Left lung (tissue), 4 donors: ENCODE measurements at regions not wholly inside any gene's neighbourhood (a gene's known extent, or its start where the extent isn't known, plus 50 kb on each side); places are given as distances from the start of the nearest gene placed in this dataset.
"Not testable (repeated sequence)": the region's sequence is repeated elsewhere in the genome, so short reads cannot be mapped to it uniquely, and the experiment has no call there.

Experiments used
- ATAC-seq: fragments of 200-7000 bp; cut with Tn5 transposase; one replicate; pipeline ENCODE4 v1.9.1; 2020; ENCODE audit warnings: moderate library complexity
- DNase-seq, 4 donors: peaks; one replicate each; pipeline ENCODE4 v3.0.0-alpha.2; 2013 to 2020
- H3K27ac ChIP-seq, 2 donors: fragments of 200-600 bp; sonication (generic) in 1 of 2; one replicate each; pipeline versions ENCODE4 v1.5.0 to v1.8.0; 2020 to 2021
- H3K27me3 ChIP-seq, 2 donors: fragments of 200-600 bp; sonication (generic) in 1 of 2; one replicate each; pipeline versions ENCODE4 v1.5.0 to v1.8.0; 2020 to 2021
- H3K36me3 ChIP-seq, 2 donors: fragments of 200-600 bp; sonication (generic) in 1 of 2; one replicate each; pipeline versions ENCODE4 v1.5.0 to v1.8.0; 2020 to 2021
- H3K4me1 ChIP-seq, 2 donors: fragments of 200-600 bp; one replicate each; pipeline ENCODE4 v1.8.0; 2021
- H3K4me3 ChIP-seq, 2 donors: fragments of 200-600 bp; sonication (generic) in 1 of 2; one replicate each; pipeline versions ENCODE4 v1.5.0 to v1.8.0; 2020 to 2021; ENCODE audit warnings: mild to moderate bottlenecking in 1 of 2
- H3K9me3 ChIP-seq, 2 donors: fragments of 200-600 bp; sonication (generic) in 1 of 2; one replicate each; pipeline versions ENCODE4 v1.5.0 to v1.8.0; 2020 to 2021
- CTCF ChIP-seq, 2 donors: fragments of 200-600 bp; sonication (generic) in 1 of 2; IDR thresholded peaks; one replicate each; pipeline versions ENCODE4 v1.5.0 to v1.8.0; 2021; ENCODE audit warnings: antibody characterized with exemption in 2 of 2
- intact Hi-C, 2 donors: fragments of 100-400 bp; cut with DNase I; formaldehyde crosslinking; loops; one replicate each; pipeline versions ENCODE4 v1.11.2 to v1.14.2; 2022
- donor health status: DM: no; HTN: yes; CAD: no.
- donor health status: DM: no; HTN: no; CAD: no.

DNA sequence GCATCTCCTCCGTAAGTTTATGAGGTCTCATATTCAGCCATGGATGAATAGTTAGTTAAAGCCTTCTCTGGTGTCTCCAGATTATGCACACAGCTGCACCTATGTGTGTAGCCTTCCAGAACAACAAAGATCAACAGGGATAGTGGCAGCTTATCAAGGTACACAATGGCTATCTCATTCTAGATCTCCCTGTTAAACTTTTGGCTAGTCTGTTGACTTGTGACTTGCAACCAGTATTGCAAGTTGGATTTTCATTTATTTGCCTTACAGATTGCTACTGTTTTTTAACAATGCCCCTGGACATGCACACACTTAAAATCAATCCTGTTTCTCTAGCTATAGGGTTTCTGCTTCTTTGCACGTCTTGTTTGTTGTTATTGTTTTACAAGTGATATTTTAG, 363.2 kb downstream of the OMA1 start:
- H3K27me3 ChIP-seq = no peaks in the 10 kb centered on the region
- intact Hi-C loops = no loop called here
- no peak overlapping the region for H3K27ac ChIP-seq
- no peak for ATAC-seq
- no peak for TF ChIP-seq CTCF (IDR thresholded peaks at IDR 0.05)
- DNase-seq = no peak
- no peak overlapping the region for H3K4me3 ChIP-seq
- H3K9me3 ChIP-seq = peaks cover 0 to 2% of the 10 kb centered on the region in 2 donors
- H3K4me1 ChIP-seq = no peaks in the 10 kb centered on the region
- no peaks in the 10 kb centered on the region for H3K36me3 ChIP-seq

GRCh38 chr1:58180537-58180936, 366.0 kb downstream of the OMA1 start:
- no peak overlapping the region for H3K27ac ChIP-seq
- H3K4me3 ChIP-seq = no peak overlapping the region
- no peaks in the 10 kb centered on the region for H3K36me3 ChIP-seq
- no peak for TF ChIP-seq CTCF (IDR thresholded peaks at IDR 0.05)
- no peak for DNase-seq
- intact Hi-C loops = no loop called here
- H3K27me3 ChIP-seq = no peaks in the 10 kb centered on the region
- H3K9me3 ChIP-seq = peaks cover 0 to 2% of the 10 kb centered on the region in 2 donors
- H3K4me1 ChIP-seq = no peaks in the 10 kb centered on the region
- ATAC-seq = no peak

- intact Hi-C loops, ATAC-seq: not testable (repeated sequence)
These were observed 377.4 kb downstream of the OMA1 start for GRCh38 chr1:58169160-58169559.

DNA sequence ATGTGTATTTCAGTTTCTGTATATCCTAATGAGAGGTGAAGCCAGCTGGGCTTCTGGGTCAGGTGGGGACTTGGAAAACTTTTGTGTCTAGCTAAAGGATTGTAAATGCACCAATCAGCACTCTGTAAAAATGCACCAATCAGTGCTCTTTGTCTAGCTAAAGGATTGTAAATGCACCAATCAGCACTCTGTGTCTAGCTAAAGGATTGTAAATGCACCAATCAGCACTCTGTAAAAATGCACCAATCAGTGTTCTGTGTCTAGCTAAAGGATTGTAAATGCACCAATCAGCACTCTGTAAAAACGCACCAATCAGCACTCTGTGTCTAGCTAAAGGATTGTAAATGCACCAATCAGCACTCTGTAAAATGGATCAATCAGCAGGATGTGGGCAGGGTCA, 379.4 kb downstream of the OMA1 start:
- DNase-seq, H3K36me3 ChIP-seq, intact Hi-C loops, H3K4me1 ChIP-seq, H3K27ac ChIP-seq, H3K4me3 ChIP-seq, ATAC-seq, H3K27me3 ChIP-seq: not testable (repeated sequence)
- H3K9me3 ChIP-seq = peaks cover 0 to 13% of the 10 kb centered on the region in 2 donors

More at GRCh38 chr1:58169160-58169559, 377.4 kb downstream of the OMA1 start:
- H3K9me3 ChIP-seq = peaks cover 0 to 13% of the 10 kb centered on the region in 2 donors
- H3K27me3 ChIP-seq, DNase-seq, H3K27ac ChIP-seq, H3K4me3 ChIP-seq, H3K36me3 ChIP-seq, H3K4me1 ChIP-seq: not testable (repeated sequence)

DNA sequence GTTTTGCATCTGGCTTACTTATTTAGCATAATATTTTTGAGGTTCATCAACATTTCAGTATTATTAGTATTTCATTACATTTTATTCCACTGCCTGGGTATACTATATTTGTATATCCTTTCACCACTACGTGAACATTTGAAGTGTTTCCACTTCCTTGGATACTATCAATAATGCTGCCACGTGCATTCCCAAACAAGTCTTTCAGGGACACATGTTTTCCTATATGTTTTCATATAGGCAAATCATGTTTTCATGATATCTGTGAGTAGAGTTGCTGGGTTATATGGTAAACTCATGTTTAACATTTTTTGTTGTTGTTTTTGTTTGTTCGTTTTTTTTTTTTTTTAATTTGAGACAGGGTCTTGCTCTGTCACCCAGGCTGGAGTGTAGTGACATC, 380.1 kb downstream of the OMA1 start:
- Histone ChIP-seq H3K4me3 (no peak overlapping the region), H3K36me3 (no peaks in the 10 kb centered on the region)
- no peak for ATAC-seq

DNA sequence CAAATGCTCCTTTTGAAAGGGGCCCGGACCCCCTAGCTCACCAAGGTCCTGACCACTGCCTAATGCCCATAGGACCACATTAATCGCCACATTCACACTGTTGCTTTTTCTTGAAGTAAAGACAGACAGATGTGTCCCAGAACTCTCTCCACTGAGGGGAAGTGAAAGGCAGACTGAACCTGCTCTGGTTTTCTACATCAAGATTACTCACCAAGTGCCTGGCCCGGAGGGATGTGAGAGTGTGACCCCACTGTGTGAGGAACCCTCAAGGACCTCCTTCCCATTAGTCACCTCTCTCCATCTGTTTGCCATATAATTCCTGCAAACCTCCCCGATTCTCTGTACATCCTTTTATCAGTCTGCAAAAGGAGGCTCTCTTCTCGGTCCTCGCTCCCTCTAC, 381.5 kb downstream of the OMA1 start:
- H3K36me3 ChIP-seq = no peaks in the 10 kb centered on the region
- ATAC-seq (no peak), DNase-seq (no peak)
- no peaks in the 10 kb centered on the region for H3K4me1 ChIP-seq
- H3K4me3 ChIP-seq = no peak overlapping the region
- peaks cover 0 to 13% of the 10 kb centered on the region in 2 donors for H3K9me3 ChIP-seq
- intact Hi-C loops = no loop called here
- no peaks in the 10 kb centered on the region for H3K27me3 ChIP-seq
- H3K27ac ChIP-seq = no peak overlapping the region
- TF ChIP-seq CTCF (IDR thresholded peaks at IDR 0.05) = no peak

More for the DNA sequence above, 380.1 kb downstream of the OMA1 start:
- Histone ChIP-seq H3K9me3 (peaks cover 0 to 13% of the 10 kb centered on the region in 2 donors), H3K27me3 (no peaks in the 10 kb centered on the region), H3K27ac (no peak overlapping the region), H3K4me1 (no peaks in the 10 kb centered on the region)
- intact Hi-C loops = no loop called here
- TF ChIP-seq CTCF (IDR thresholded peaks at IDR 0.05) = no peak
- no peak for DNase-seq
